ENCODE measurements at regions not wholly inside any gene's neighbourhood (a gene's known extent, or its start where the extent isn't known, plus 50 kb on each side); places are given as distances from the start of the nearest gene placed in this dataset.

GRCh38 chr19:30103981-30104380 lies 161.9 kb downstream of the URI1 start:
- H3K4me3 ChIP-seq (ENCODE audit: low read depth, low read length): no peak overlapping the region
- ChIA-PET CTCF (no interaction called here), POLR2A (no interaction called here)
- no peaks in the 10 kb centered on the region for H3K27me3 ChIP-seq (ENCODE audit: control insufficient read depth, insufficient read depth, low read length)
- DNase-seq (ENCODE audit: low read depth): no peak
- no peak for TF ChIP-seq CTCF (IDR thresholded peaks at IDR 0.05; ENCODE audit: insufficient read depth, low read depth, low read length)
- H3K36me3 ChIP-seq (ENCODE audit: control insufficient read depth, insufficient read depth, low read length): no peaks in the 10 kb centered on the region

GRCh38 chr19:30105316-30105715 lies 163.3 kb downstream of the URI1 start:
- no peak overlapping the region for H3K4me3 ChIP-seq (ENCODE audit: low read depth, low read length)
- TF ChIP-seq CTCF (IDR thresholded peaks at IDR 0.05; ENCODE audit: insufficient read depth, low read depth, low read length): no peak
- ChIA-PET POLR2A (no interaction called here), CTCF (interaction anchor here (0.6 kb wide), 1 partner anchor 274 kb away, joined by 5 read pairs; no protein-coding TSS in a partner anchor)
- DNase-seq (ENCODE audit: low read depth): no peak
- no peaks in the 10 kb centered on the region for H3K27me3 ChIP-seq (ENCODE audit: control insufficient read depth, insufficient read depth, low read length)
- no peaks in the 10 kb centered on the region for H3K36me3 ChIP-seq (ENCODE audit: control insufficient read depth, insufficient read depth, low read length)

GRCh38 chr19:30105727-30106126 lies 163.7 kb downstream of the URI1 start:
- no peak overlapping the region for H3K4me3 ChIP-seq (ENCODE audit: low read depth, low read length)
- POLR2A ChIA-PET: no interaction called here
- no peaks in the 10 kb centered on the region for H3K36me3 ChIP-seq (ENCODE audit: control insufficient read depth, insufficient read depth, low read length)
- no peak for TF ChIP-seq CTCF (IDR thresholded peaks at IDR 0.05; ENCODE audit: insufficient read depth, low read depth, low read length)
- DNase-seq (ENCODE audit: low read depth): no peak
- H3K27me3 ChIP-seq (ENCODE audit: control insufficient read depth, insufficient read depth, low read length): no peaks in the 10 kb centered on the region
- CTCF ChIA-PET: interaction anchor here (0.6 kb wide), 1 partner anchor 274 kb away, joined by 5 read pairs; no protein-coding TSS in a partner anchor

- Histone ChIP-seq H3K36me3 (ENCODE audit: control insufficient read depth, insufficient read depth, low read length) (no peaks in the 10 kb centered on the region), H3K4me3 (ENCODE audit: low read depth, low read length) (no peak overlapping the region), H3K27me3 (ENCODE audit: control insufficient read depth, insufficient read depth, low read length) (no peaks in the 10 kb centered on the region)
- no peak for DNase-seq (ENCODE audit: low read depth)
- CTCF ChIA-PET: no interaction called here
- no peak for TF ChIP-seq CTCF (IDR thresholded peaks at IDR 0.05; ENCODE audit: insufficient read depth, low read depth, low read length)
- POLR2A ChIA-PET: no interaction called here
These were observed 164.5 kb downstream of the URI1 start for GRCh38 chr19:30106417-30107095.

GRCh38 chr19:30107251-30107650 lies 165.2 kb downstream of the URI1 start:
- ChIA-PET POLR2A (no interaction called here), CTCF (no interaction called here)
- TF ChIP-seq CTCF (IDR thresholded peaks at IDR 0.05; ENCODE audit: insufficient read depth, low read depth, low read length): no peak
- Histone ChIP-seq H3K4me3 (ENCODE audit: low read depth, low read length) (no peak overlapping the region), H3K36me3 (ENCODE audit: control insufficient read depth, insufficient read depth, low read length) (no peaks in the 10 kb centered on the region), H3K27me3 (ENCODE audit: control insufficient read depth, insufficient read depth, low read length) (no peaks in the 10 kb centered on the region)
- DNase-seq (ENCODE audit: low read depth): no peak
